HEK293 (cell line): ENCODE measurements at regions not wholly inside any gene's neighbourhood (a gene's known extent, or its start where the extent isn't known, plus 50 kb on each side); places are given as distances from the start of the nearest gene placed in this dataset.

Source experiments
- CTCF ChIP-seq: fragments of 450-650 bp; formaldehyde crosslinking; IDR thresholded peaks from 2 replicates; pipeline ENCODE4 v1.5.1; 2016; ENCODE audit warnings: missing biosample characterization, missing genetic modification characterization
- HOXA7 ChIP-seq: sonication (generic); formaldehyde crosslinking; IDR thresholded peaks from 2 replicates; pipeline ENCODE4 v1.8.1; 2022; ENCODE audit warnings: missing genetic modification reagents, borderline replicate concordance
- HOXD13 ChIP-seq: sonication (generic); formaldehyde crosslinking; IDR thresholded peaks from 2 replicates; pipeline ENCODE4 v1.8.0; 2022; ENCODE audit warnings: missing genetic modification reagents, borderline replicate concordance
- PRDM10 ChIP-seq: fragments of 450-650 bp; formaldehyde crosslinking; IDR thresholded peaks from 2 replicates; pipeline ENCODE4 v1.5.1; 2016; ENCODE audit warnings: missing biosample characterization, missing genetic modification characterization
- YY1 ChIP-seq: fragments of 450-650 bp; formaldehyde crosslinking; IDR thresholded peaks from 2 replicates; pipeline ENCODE4 v1.5.1; 2018; ENCODE audit warnings: missing biosample characterization, missing genetic modification characterization
- ZNF132 ChIP-seq: fragments of 450-650 bp; formaldehyde crosslinking; IDR thresholded peaks from 2 replicates; pipeline ENCODE4 v1.5.1; 2017; ENCODE audit warnings: missing biosample characterization, missing genetic modification characterization, borderline replicate concordance
- ZNF2 ChIP-seq: fragments of 450-650 bp; formaldehyde crosslinking; IDR thresholded peaks from 2 replicates; pipeline ENCODE4 v1.5.1; 2016; ENCODE audit warnings: missing biosample characterization, missing genetic modification characterization
- ZNF274 ChIP-seq, 2 experiments: fragments of 200-500 bp in 1 of 2; fragments of 450-650 bp in 1 of 2; sonication (Bioruptor generic) in 1 of 2; formaldehyde crosslinking in 1 of 2; IDR thresholded peaks; 2 replicates each; pipeline versions ENCODE4 v1.5.1 to v1.6.1; 2014 to 2016; ENCODE audit warnings: borderline replicate concordance in 1 of 2, inconsistent platforms in 1 of 2, low read length in 1 of 2, missing biosample characterization in 1 of 2, missing genetic modification characterization in 1 of 2
- ZNF555 ChIP-seq: fragments of 450-650 bp; formaldehyde crosslinking; conservative IDR thresholded peaks from 2 replicates; pipeline ENCODE4 v1.5.1; 2017; ENCODE audit warnings: missing biosample characterization, mild to moderate bottlenecking, missing genetic modification characterization, inconsistent platforms
- ZNF561 ChIP-seq: fragments of 450-650 bp; IDR thresholded peaks from 2 replicates; pipeline ENCODE4 v1.5.1; 2018; ENCODE audit warnings: missing biosample characterization, missing genetic modification characterization, borderline replicate concordance
- ZNF621 ChIP-seq: fragments of 450-650 bp; formaldehyde crosslinking; IDR thresholded peaks from 2 replicates; pipeline ENCODE4 v1.5.1; 2017; ENCODE audit warnings: missing biosample characterization, missing genetic modification characterization
- ZNF658 ChIP-seq: fragments of 450-650 bp; formaldehyde crosslinking; IDR thresholded peaks from 2 replicates; pipeline ENCODE4; 2016; ENCODE audit warnings: missing biosample characterization, missing genetic modification characterization
- ZNF701 ChIP-seq: fragments of 450-650 bp; formaldehyde crosslinking; IDR thresholded peaks from 2 replicates; pipeline ENCODE4 v1.5.1; 2016; ENCODE audit warnings: missing biosample characterization, missing genetic modification characterization

GRCh38 chr3:4241595-4242170 is 61.5 kb upstream of the SETMAR start:
- no peak for TF ChIP-seq CTCF (tag by site-specific recombination)
- no peak for TF ChIP-seq HOXD13 (CRISPR knock-in tag)
- TF ChIP-seq HOXA7 (CRISPR knock-in tag), result no peak
- no peak for TF ChIP-seq ZNF555
- TF ChIP-seq ZNF701 (tag by site-specific recombination), result no peak
- no peak for TF ChIP-seq YY1 (tag by site-specific recombination)
- TF ChIP-seq ZNF621 (tag by site-specific recombination), result no peak
- no peak for TF ChIP-seq ZNF658 (tag by site-specific recombination)
- no peak for TF ChIP-seq ZNF132 (tag by site-specific recombination)
- no peak for TF ChIP-seq ZNF561
- TF ChIP-seq ZNF274 (IDR thresholded peaks at IDR 0.05; ENCODE audit: low read length), result no peak
- TF ChIP-seq ZNF274 (tag by site-specific recombination; IDR thresholded peaks at IDR 0.05; ENCODE audit: borderline replicate concordance), result no peak
- TF ChIP-seq PRDM10 (tag by site-specific recombination), result no peak
- TF ChIP-seq ZNF2, result no peak
